CD4-positive, alpha-beta T cell treated with Interleukin-6 at 100 ng/mL for 8 hours (primary cell): ENCODE measurements at regions not wholly inside any gene's neighbourhood (a gene's known extent, or its start where the extent isn't known, plus 50 kb on each side); places are given as distances from the start of the nearest gene placed in this dataset.

Experiments used
- DNase-seq: peaks from one replicate; pipeline ENCODE4 v3.0.0-alpha.2; 2020; ENCODE audit warnings: mixed read lengths, low spot score

DNA sequence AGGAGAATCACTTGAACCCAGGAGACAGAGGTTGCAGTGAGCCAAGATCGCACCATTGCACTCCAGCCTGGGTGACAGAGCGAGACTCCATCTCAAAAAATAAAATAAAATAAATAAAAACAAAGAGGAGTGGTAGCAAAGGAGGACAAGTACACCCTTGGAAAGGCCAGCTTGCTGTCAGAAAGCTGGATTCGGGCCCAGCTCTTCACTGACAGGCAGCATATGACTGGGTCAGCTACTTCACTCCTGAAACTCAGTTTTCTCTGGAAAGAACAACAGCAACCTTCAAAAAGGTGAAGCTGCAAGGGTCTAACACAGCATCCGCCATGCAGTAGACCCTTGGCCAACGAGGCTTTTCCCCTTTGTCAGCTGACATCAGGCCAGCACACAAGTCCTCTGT lies 156.0 kb upstream of the TIAM1 start:
- no peak for DNase-seq

- no peak for DNase-seq
Measured at GRCh38 chr21:31498985-31499384, 154.9 kb upstream of the TIAM1 start.

- DNase-seq, result no peak
Measured at GRCh38 chr21:31497914-31498313, 153.9 kb upstream of the TIAM1 start.

GRCh38 chr21:31493350-31493880 lies 149.4 kb upstream of the TIAM1 start:
- DNase-seq, result no peak

- DNase-seq, result no peak
Measured at GRCh38 chr21:31491617-31492016, 147.6 kb upstream of the TIAM1 start.

DNA sequence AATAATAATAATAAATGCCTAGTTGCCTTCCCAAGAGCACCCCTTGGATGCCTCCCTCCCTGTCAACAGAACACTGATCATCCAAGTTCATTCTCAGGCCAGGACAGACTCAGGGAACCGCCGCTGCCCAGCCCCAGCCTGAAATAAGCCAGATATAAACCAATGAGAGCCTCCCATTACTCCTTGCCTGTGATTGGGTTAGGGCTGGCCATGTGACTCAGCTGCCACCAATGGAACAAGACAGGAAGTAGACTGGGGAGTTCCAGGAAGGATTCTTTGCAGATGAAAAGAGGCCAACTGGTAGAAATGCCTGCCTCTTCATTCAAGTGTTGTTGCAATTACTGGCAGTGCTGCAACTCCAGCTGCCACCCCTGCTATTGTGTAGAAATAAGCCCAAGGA lies 146.4 kb upstream of the TIAM1 start:
- no peak for DNase-seq

GRCh38 chr21:31489726-31490125 lies 145.7 kb upstream of the TIAM1 start:
- no peak for DNase-seq

DNA sequence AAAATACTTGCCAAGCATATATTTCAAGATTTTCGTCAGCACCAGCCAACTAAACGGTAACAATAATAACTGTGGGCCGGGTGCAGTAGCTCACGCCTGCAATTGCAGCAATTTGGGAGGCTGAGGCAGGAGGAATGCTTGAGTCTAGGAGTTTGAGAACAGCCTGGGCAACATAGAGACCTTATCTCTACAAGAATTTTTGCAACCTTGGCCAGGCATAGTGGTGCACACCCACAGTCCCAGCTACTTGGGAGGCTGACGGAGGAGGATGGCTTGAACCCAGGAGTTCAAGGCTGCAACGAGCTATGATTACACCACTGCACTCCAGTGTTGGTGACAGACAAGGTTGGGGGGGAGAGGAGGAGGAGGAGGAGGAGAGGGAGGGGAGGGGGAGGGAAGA lies 145.0 kb upstream of the TIAM1 start:
- DNase-seq, result no peak

- DNase-seq, result no peak
Measured at GRCh38 chr21:31484219-31484618, 140.2 kb upstream of the TIAM1 start.

DNA sequence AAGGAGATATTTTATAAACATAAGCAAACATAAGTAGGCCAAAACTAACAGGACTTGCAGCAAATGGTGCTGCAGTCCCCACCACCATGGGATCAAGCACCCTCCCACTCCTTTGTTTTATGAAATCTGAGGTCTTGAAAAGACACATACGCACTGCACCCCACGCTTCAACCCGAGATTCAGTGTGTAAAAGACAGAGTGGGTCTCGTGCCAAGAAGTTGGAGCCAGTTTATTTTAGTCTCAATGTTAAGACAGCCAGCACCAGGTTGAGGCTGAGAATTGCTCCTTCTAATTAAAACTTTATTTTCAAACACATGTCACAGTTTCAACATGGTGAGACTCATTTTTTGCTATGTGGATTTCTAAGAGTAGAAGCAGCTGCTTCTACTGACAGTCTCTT lies 139.1 kb upstream of the TIAM1 start:
- no peak for DNase-seq

- no peak for DNase-seq
Measured at GRCh38 chr21:31482460-31482859, 138.4 kb upstream of the TIAM1 start.

GRCh38 chr21:31480228-31480627 lies 136.2 kb upstream of the TIAM1 start:
- no peak for DNase-seq

- no peak for DNase-seq
Measured at GRCh38 chr21:31479714-31480113, 135.7 kb upstream of the TIAM1 start.

- no peak for DNase-seq
Measured at GRCh38 chr21:31479222-31479621, 135.2 kb upstream of the TIAM1 start.

GRCh38 chr21:31476263-31477022 lies 132.4 kb upstream of the TIAM1 start:
- no peak for DNase-seq

DNA sequence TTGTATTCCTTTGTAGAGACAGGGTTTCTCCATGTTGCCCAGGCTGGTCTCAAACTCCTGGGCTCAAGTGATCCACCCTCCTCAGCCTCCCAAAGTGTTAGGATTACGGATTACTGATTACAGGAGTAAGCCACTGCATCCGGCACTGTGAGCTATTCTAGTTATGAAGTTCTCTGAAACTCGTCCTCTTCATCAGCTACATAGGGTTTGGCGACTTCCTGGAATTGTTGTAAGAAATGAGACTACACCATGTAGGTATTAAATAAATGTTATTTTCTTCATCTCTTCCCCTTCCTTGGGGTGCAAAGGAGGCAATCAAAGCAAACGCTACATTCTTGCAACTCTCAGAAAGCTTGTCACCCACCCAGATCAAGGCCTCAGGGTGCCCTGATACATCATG lies 131.2 kb upstream of the TIAM1 start:
- DNase-seq, result no peak

GRCh38 chr21:31473685-31474345 lies 129.8 kb upstream of the TIAM1 start:
- no peak for DNase-seq

DNA sequence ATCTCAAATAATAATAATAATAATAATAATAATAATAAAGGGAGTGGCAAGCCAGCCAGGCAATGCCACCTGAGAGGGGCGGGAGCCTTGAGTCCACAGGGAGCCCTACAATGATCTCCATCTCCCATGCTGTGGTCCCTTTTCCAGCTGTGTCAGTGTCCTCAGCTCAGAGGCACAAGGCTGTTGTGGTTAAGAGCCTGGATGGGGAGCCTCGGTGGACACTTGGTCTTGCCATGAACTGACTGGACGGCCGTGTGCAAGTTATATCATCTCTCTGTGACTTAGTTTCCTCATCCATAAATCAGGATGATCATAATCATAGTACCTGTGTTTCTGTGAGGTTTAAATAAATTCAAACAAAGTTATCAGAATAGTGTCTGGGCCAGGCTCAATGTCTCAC lies 127.8 kb upstream of the TIAM1 start:
- no peak for DNase-seq

DNA sequence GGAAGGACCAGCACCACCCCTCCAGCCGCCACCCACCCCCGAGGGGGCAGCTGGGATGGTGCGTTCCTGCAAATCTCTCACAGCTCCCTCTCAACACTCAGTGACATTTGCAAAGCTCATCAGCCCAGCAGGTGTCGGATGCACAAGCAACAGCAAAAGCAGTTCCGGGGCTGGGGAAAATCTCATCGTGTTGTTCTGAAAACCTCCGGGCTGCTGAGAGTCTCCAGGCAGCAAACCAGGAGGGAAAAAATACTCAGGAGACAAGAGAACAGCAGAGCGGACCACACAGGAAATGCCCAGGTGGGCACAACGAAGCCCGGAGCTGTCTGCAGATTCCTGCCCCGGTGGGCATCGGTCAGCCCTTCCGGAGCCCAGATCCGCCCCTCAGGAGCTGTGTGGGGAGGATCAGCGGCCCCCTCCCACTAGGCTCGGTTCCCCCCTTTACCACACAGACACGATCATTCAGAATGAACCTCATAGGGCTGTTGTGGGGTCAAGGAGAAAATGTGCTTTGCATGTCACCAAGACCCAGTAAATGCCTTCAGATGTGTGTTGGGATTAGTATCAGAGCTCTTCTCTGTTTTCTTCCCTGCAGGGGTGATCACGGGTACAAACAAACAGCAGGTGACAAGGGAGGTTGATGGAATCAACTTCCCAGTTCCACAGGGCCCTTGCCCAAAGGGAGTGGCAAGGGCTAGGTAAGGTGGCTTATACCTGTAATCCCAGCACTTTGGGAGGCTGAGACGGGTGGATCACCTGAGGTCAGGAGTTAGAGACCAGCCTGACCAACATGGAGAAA lies 127.0 kb upstream of the TIAM1 start:
- DNase-seq, result no peak

DNA sequence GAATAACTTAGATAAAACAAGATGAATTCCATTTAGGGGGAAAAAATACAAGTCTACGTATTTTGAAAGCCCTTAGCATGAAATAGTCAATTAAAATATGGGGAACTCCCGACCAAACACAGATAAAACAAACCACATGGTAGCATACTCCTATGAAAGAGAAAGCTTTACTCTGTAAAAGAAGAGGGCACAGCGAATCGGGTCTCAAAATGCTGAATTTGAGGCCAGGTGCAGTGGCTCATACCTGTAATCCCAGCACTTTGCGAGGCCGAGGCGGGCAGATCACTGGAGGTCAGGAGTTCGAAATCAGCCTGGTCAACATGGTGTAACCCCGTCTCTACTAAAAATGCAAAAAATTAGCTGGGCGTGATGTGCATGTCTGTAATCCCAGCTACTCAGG lies 116.9 kb upstream of the TIAM1 start:
- no peak for DNase-seq

DNA sequence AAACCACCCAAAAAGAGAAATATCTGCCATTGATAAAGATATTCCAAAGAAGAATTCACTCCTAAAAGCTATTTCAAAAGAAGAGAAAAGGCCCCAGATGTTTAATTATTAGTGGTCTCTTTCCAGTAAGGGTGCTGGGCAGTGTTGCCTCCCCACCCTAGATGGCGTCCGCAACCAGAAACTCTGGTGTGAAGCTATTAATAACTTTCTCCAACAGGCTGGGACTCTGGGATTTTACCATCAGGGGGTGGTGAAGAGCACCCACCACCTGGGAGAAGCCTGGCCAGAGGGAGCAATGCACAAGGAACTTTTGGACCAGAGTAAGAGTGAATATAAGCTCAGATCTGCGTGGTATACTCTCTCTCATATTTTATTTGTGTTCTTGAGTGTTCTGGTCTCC lies 115.4 kb upstream of the TIAM1 start:
- no peak for DNase-seq

GRCh38 chr21:31457675-31458074 lies 113.6 kb upstream of the TIAM1 start:
- DNase-seq, result no peak

- no peak for DNase-seq
Measured at GRCh38 chr21:31456201-31456600, 112.1 kb upstream of the TIAM1 start.
